ENCODE measurements at regions not wholly inside any gene's neighbourhood (a gene's known extent, or its start where the extent isn't known, plus 50 kb on each side); places are given as distances from the start of the nearest gene placed in this dataset.

GRCh38 chr3:154568064-154568463, 138.1 kb upstream of the GPR149 start:
- TF ChIP-seq CTCF (IDR thresholded peaks at IDR 0.05) (no peak), EZH2phosphoT487 (IDR thresholded peaks at IDR 0.05) (no peak)

Measured in neural progenitor cell (in vitro differentiated cells).